ENCODE measurements at regions not wholly inside any gene's neighbourhood (a gene's known extent, or its start where the extent isn't known, plus 50 kb on each side); places are given as distances from the start of the nearest gene placed in this dataset.

DNA sequence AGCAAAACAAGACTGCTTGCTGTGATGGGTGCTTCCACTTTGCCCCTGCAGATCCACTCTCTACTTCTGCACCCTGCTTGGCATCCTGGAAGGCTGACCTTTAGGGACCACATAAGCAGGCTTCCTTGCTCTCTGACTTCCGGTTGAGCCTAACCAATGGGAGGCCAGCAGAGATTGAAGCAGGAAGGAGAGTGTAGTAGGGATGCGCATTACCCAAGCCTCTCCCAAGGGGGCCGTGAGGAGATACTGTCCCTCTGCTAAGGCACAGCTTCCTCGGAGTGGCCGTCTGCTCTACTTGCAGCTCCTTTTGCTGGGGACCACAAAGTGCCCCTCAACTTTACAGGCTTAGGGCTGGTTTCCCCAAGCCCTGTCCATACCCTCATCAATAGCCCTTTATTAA, 624.3 kb upstream of the TENM3 start:
- TF ChIP-seq, protein P1, sequence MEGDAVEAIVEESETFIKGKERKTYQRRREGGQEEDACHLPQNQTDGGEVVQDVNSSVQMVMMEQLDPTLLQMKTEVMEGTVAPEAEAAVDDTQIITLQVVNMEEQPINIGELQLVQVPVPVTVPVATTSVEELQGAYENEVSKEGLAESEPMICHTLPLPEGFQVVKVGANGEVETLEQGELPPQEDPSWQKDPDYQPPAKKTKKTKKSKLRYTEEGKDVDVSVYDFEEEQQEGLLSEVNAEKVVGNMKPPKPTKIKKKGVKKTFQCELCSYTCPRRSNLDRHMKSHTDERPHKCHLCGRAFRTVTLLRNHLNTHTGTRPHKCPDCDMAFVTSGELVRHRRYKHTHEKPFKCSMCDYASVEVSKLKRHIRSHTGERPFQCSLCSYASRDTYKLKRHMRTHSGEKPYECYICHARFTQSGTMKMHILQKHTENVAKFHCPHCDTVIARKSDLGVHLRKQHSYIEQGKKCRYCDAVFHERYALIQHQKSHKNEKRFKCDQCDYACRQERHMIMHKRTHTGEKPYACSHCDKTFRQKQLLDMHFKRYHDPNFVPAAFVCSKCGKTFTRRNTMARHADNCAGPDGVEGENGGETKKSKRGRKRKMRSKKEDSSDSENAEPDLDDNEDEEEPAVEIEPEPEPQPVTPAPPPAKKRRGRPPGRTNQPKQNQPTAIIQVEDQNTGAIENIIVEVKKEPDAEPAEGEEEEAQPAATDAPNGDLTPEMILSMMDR (IDR thresholded peaks at IDR 0.05) = no peak
- no peak for TF ChIP-seq POLR2A (IDR thresholded peaks at IDR 0.05)
